ENCODE measurements at regions not wholly inside any gene's neighbourhood (a gene's known extent, or its start where the extent isn't known, plus 50 kb on each side); places are given as distances from the start of the nearest gene placed in this dataset.

DNA sequence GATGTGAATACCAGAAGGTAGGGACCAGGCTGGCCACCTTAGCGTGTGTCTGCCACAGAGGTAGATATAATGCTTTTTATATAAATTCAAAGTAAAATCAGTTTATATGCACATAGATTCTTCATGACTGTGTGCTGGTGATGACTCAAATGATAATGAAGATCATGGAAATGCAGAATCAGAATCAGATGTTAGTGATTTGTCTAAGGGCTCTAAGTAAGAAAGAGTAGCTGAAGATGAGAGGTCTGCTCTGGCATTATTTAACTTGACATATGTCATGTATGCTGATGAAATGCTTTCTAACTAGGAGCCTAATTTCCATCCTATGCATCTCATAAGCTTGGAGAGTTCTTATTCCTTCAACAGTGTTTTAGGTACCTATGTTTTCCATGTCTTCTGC lies 50.3 kb upstream of the DPH6 start:
- H3K4me3 ChIP-seq (ENCODE audit: control insufficient read depth in 1 of 7, extremely low read depth in 1 of 7, insufficient read depth in 4 of 7, low read depth in 2 of 7, low read length in 6 of 7) = no peak overlapping the region
- H3K27ac ChIP-seq (ENCODE audit: insufficient read depth in 1 of 2, low read depth in 1 of 2, low read length in 2 of 2, poor library complexity in 1 of 2, severe bottlenecking in 2 of 2) = no peak overlapping the region
- H3K27me3 ChIP-seq (replicated peaks in 2 of 5; ENCODE audit: control insufficient read depth in 4 of 5, insufficient read depth in 5 of 5, low read length in 4 of 5) = no peaks in the 10 kb centered on the region
- WGBS (ENCODE audit: insufficient coverage) = no CpG with 5 or more reads among the region's 1 CpG
- POLR2A ChIA-PET = no interaction called here
- H3K9me3 ChIP-seq (ENCODE audit: control extremely low read depth in 1 of 5, control insufficient read depth in 4 of 5, insufficient read depth in 2 of 5, low read depth in 1 of 5, low read length in 4 of 5) = peaks cover 0 to 4% (median 0%) of the 10 kb centered on the region in 5 experiments
- DNase-seq = no peak
- no peaks in the 10 kb centered on the region for H3K36me3 ChIP-seq (ENCODE audit: control insufficient read depth in 4 of 4, insufficient read depth in 4 of 4, low read length in 3 of 4)
- no peaks in the 10 kb centered on the region for H3K4me1 ChIP-seq (ENCODE audit: control extremely low read depth in 1 of 4, control insufficient read depth in 4 of 4, insufficient read depth in 4 of 4, low read length in 3 of 4)
- CTCF ChIA-PET = no interaction called here

DNA sequence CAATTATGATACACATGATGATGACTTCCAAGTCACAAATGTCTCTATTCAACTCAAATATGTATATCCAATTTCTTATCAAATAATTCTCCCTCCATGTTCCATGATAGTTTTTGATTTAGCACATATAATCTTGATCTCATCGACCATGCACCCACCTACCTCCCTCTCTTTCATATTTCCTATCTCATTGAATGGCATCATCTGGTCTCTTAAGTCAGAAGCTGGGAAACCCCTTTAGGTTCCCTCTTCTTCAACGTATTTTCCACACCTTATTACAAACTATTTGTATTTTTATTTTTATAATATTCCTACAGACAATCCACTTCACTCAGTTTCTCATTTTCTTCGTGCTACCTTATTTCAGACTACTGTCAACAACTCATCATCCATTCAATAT lies 56.9 kb upstream of the DPH6 start:
- Histone ChIP-seq H3K9me3 (ENCODE audit: control extremely low read depth in 1 of 5, control insufficient read depth in 4 of 5, insufficient read depth in 2 of 5, low read depth in 1 of 5, low read length in 4 of 5) (peaks cover 0 to 1% (median 0%) of the 10 kb centered on the region in 5 experiments), H3K27ac (ENCODE audit: insufficient read depth in 1 of 2, low read depth in 1 of 2, low read length in 2 of 2, poor library complexity in 1 of 2, severe bottlenecking in 2 of 2) (no peak overlapping the region), H3K4me1 (ENCODE audit: control extremely low read depth in 1 of 4, control insufficient read depth in 4 of 4, insufficient read depth in 4 of 4, low read length in 3 of 4) (no peaks in the 10 kb centered on the region), H3K4me3 (ENCODE audit: control insufficient read depth in 1 of 7, extremely low read depth in 1 of 7, insufficient read depth in 4 of 7, low read depth in 2 of 7, low read length in 6 of 7) (no peak overlapping the region), H3K36me3 (ENCODE audit: control insufficient read depth in 4 of 4, insufficient read depth in 4 of 4, low read length in 3 of 4) (no peaks in the 10 kb centered on the region), H3K27me3 (replicated peaks in 2 of 5; ENCODE audit: control insufficient read depth in 4 of 5, insufficient read depth in 5 of 5, low read length in 4 of 5) (no peaks in the 10 kb centered on the region)
- 100% methylated on average over 1 of the region's 3 CpGs for WGBS (ENCODE audit: insufficient coverage)
- ChIA-PET CTCF (no interaction called here), POLR2A (no interaction called here)
- no peak for DNase-seq

DNA sequence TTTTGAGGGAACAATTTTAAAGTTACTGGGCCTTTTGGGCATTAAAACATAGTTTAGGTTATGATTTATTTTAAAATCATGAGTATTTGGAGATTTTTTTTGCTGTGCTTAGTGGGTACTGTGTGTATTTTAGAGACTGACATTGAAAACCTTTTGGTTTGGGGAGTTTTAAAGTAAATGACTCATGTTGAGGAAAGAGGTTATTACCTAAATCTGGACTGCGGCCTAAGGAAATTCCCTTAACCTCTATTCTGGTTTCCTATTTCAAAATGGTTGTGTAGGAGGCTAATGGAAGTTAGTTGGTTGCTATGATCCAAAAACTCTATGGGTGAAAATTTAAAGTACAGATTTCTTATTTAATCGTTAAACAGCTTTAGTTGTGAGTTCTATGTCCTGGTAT lies 57.3 kb upstream of the DPH6 start:
- no peak for DNase-seq
- CTCF ChIA-PET = no interaction called here
- H3K9me3 ChIP-seq (ENCODE audit: control extremely low read depth in 1 of 5, control insufficient read depth in 4 of 5, insufficient read depth in 2 of 5, low read depth in 1 of 5, low read length in 4 of 5) = peaks cover 0 to 1% (median 0%) of the 10 kb centered on the region in 5 experiments
- no peaks in the 10 kb centered on the region for H3K4me1 ChIP-seq (ENCODE audit: control extremely low read depth in 1 of 4, control insufficient read depth in 4 of 4, insufficient read depth in 4 of 4, low read length in 3 of 4)
- 100% methylated on average over 1 of the region's 2 CpGs for WGBS (ENCODE audit: insufficient coverage)
- H3K27ac ChIP-seq (ENCODE audit: insufficient read depth in 1 of 2, low read depth in 1 of 2, low read length in 2 of 2, poor library complexity in 1 of 2, severe bottlenecking in 2 of 2) = no peak overlapping the region
- H3K36me3 ChIP-seq (ENCODE audit: control insufficient read depth in 4 of 4, insufficient read depth in 4 of 4, low read length in 3 of 4) = no peaks in the 10 kb centered on the region
- no peak overlapping the region for H3K4me3 ChIP-seq (ENCODE audit: control insufficient read depth in 1 of 7, extremely low read depth in 1 of 7, insufficient read depth in 4 of 7, low read depth in 2 of 7, low read length in 6 of 7)
- POLR2A ChIA-PET = no interaction called here
- no peaks in the 10 kb centered on the region for H3K27me3 ChIP-seq (replicated peaks in 2 of 5; ENCODE audit: control insufficient read depth in 4 of 5, insufficient read depth in 5 of 5, low read length in 4 of 5)

DNA sequence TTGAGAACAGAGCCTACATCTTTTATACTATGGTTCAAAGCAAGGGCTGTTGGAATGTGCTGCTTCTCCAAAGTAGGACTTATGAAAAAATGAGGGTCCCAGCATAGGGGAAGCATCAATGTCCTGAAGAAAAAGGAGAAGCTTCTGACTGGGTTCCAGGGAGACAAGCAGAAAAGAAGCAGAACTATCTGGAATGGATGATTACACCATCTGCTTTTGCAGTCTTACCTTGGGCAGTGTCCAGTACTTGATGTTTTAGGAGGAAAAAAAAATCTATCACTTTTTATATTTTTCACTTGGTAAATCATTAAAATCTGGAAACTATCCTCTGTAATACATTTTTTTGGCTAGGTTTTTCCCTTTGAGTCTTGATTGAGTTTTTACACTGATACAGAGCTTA lies 57.9 kb upstream of the DPH6 start:
- ChIA-PET POLR2A (no interaction called here), CTCF (no interaction called here)
- Histone ChIP-seq H3K4me1 (ENCODE audit: control extremely low read depth in 1 of 4, control insufficient read depth in 4 of 4, insufficient read depth in 4 of 4, low read length in 3 of 4) (no peaks in the 10 kb centered on the region), H3K27ac (ENCODE audit: insufficient read depth in 1 of 2, low read depth in 1 of 2, low read length in 2 of 2, poor library complexity in 1 of 2, severe bottlenecking in 2 of 2) (no peak overlapping the region), H3K27me3 (replicated peaks in 2 of 5; ENCODE audit: control insufficient read depth in 4 of 5, insufficient read depth in 5 of 5, low read length in 4 of 5) (no peaks in the 10 kb centered on the region), H3K9me3 (ENCODE audit: control extremely low read depth in 1 of 5, control insufficient read depth in 4 of 5, insufficient read depth in 2 of 5, low read depth in 1 of 5, low read length in 4 of 5) (peaks cover 0 to 1% (median 0%) of the 10 kb centered on the region in 5 experiments), H3K36me3 (ENCODE audit: control insufficient read depth in 4 of 4, insufficient read depth in 4 of 4, low read length in 3 of 4) (no peaks in the 10 kb centered on the region), H3K4me3 (ENCODE audit: control insufficient read depth in 1 of 7, extremely low read depth in 1 of 7, insufficient read depth in 4 of 7, low read depth in 2 of 7, low read length in 6 of 7) (no peak overlapping the region)
- DNase-seq = no peak

DNA sequence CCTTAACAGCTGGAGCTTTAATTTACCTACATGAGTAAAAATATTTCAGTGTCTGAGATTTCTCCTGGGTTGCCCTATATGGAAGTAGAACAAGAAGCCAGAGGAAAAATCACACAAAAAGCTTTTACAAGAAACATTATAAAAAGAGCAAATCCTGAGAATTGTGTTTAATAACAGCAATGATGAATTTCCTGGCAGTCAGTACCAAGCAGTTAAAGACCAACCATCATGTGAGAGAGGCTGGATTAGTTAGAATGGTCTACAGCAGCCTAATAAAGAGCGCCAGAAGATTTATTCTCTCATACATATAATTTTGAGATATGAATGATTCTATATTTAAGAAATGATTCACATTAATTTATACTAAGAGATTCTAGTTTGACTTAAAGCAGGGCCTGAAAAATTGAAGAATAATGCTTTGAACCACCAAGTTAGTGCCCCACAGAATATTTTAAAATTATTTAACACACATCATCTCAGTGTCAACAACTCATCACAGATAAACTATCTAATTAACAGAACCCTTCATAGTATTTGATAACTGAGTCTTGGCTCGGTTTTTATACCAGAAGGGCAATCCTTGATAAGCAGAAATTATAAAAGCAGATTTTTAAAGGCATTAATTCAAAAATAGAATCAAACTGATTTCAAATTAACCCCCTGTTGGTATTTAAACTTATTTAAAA lies 59.9 kb upstream of the DPH6 start:
- POLR2A ChIA-PET = no interaction called here

DNA sequence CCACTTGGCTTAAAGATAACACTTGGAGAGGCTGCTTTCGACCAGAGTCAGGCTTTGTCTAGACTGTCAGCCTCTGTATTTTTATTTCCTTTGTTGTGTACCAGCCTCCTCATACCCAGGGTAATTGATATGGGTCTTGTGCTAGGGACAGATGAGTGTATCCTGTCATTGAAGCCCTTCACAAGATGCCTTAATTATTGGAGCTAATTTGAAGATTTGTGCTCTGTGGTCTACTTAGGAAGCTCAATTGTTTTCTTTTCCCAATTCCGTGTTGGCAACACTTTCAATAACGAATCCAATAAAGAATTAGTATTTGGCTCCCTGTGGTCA lies 60.5 kb upstream of the DPH6 start:
- H3K27ac ChIP-seq (ENCODE audit: insufficient read depth in 1 of 2, low read depth in 1 of 2, low read length in 2 of 2, poor library complexity in 1 of 2, severe bottlenecking in 2 of 2) = no peak overlapping the region
- H3K27me3 ChIP-seq (replicated peaks in 2 of 5; ENCODE audit: control insufficient read depth in 4 of 5, insufficient read depth in 5 of 5, low read length in 4 of 5) = no peaks in the 10 kb centered on the region
- H3K36me3 ChIP-seq (ENCODE audit: control insufficient read depth in 4 of 4, insufficient read depth in 4 of 4, low read length in 3 of 4) = no peaks in the 10 kb centered on the region
- 97% methylated on average over 3 of the region's 3 CpGs for WGBS (ENCODE audit: insufficient coverage)
- POLR2A ChIA-PET = no interaction called here
- no peaks in the 10 kb centered on the region for H3K4me1 ChIP-seq (ENCODE audit: control extremely low read depth in 1 of 4, control insufficient read depth in 4 of 4, insufficient read depth in 4 of 4, low read length in 3 of 4)
- H3K9me3 ChIP-seq (ENCODE audit: control extremely low read depth in 1 of 5, control insufficient read depth in 4 of 5, insufficient read depth in 2 of 5, low read depth in 1 of 5, low read length in 4 of 5) = peaks cover 0 to 3% (median 0%) of the 10 kb centered on the region in 5 experiments
- CTCF ChIA-PET = no interaction called here
- no peak for DNase-seq
- no peak overlapping the region for H3K4me3 ChIP-seq (ENCODE audit: control insufficient read depth in 1 of 7, extremely low read depth in 1 of 7, insufficient read depth in 4 of 7, low read depth in 2 of 7, low read length in 6 of 7)

More for the DNA sequence above, 59.9 kb upstream of the DPH6 start:
- no peak for DNase-seq
- Histone ChIP-seq H3K27me3 (replicated peaks in 2 of 5; ENCODE audit: control insufficient read depth in 4 of 5, insufficient read depth in 5 of 5, low read length in 4 of 5) (no peaks in the 10 kb centered on the region), H3K27ac (ENCODE audit: insufficient read depth in 1 of 2, low read depth in 1 of 2, low read length in 2 of 2, poor library complexity in 1 of 2, severe bottlenecking in 2 of 2) (no peak overlapping the region), H3K4me3 (ENCODE audit: control insufficient read depth in 1 of 7, extremely low read depth in 1 of 7, insufficient read depth in 4 of 7, low read depth in 2 of 7, low read length in 6 of 7) (no peak overlapping the region), H3K9me3 (ENCODE audit: control extremely low read depth in 1 of 5, control insufficient read depth in 4 of 5, insufficient read depth in 2 of 5, low read depth in 1 of 5, low read length in 4 of 5) (peaks cover 0 to 3% (median 0%) of the 10 kb centered on the region in 5 experiments), H3K4me1 (ENCODE audit: control extremely low read depth in 1 of 4, control insufficient read depth in 4 of 4, insufficient read depth in 4 of 4, low read length in 3 of 4) (no peaks in the 10 kb centered on the region), H3K36me3 (ENCODE audit: control insufficient read depth in 4 of 4, insufficient read depth in 4 of 4, low read length in 3 of 4) (no peaks in the 10 kb centered on the region)
- no CpG with 5 or more reads among the region's 2 CpGs for WGBS (ENCODE audit: insufficient coverage)
- CTCF ChIA-PET = no interaction called here

DNA sequence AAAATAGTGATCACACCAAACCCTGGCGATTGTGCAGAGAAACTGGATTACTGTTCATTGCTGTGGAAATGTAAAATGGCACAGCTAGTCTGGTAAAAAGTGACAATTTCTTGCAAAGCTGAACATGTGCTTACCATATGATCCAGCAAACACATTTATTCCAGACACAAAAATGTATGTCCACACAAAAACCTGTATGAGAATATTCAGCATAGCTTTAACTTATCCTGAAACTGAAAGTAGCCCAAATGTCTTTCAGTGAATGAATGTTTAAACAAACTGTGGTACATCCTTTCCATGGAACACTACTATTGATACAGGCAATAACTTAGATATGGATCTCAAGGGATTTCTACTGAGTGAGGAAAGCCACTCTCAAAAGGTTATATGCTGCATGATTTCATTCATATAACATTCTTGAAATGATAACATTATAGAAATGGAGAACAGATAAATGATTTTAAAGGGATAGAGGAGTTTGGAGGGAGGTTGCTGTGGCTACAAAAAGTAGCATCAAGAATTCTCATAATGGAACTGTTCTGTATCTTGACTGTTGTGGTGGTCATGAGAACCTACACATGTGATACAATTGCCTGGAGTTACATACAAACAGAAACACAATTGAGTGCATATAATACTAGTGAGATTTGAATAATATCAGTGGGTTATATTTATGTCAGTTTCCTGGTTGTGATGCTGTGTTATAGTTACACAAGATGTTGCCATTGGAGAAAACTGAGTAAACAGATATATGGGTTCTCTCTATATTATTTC lies 70.7 kb upstream of the DPH6 start:
- no peak for DNase-seq
- H3K4me3 ChIP-seq (ENCODE audit: control insufficient read depth in 1 of 7, extremely low read depth in 1 of 7, insufficient read depth in 4 of 7, low read depth in 2 of 7, low read length in 6 of 7) = no peak overlapping the region

More for the DNA sequence above, 70.7 kb upstream of the DPH6 start:
- H3K27ac ChIP-seq (ENCODE audit: insufficient read depth in 1 of 2, low read depth in 1 of 2, low read length in 2 of 2, poor library complexity in 1 of 2, severe bottlenecking in 2 of 2) = no peak overlapping the region
- POLR2A ChIA-PET = no interaction called here
- H3K27me3 ChIP-seq (replicated peaks in 2 of 5; ENCODE audit: control insufficient read depth in 4 of 5, insufficient read depth in 5 of 5, low read length in 4 of 5) = no peaks in the 10 kb centered on the region
- peaks cover 0 to 2% (median 0%) of the 10 kb centered on the region in 4 experiments for H3K4me1 ChIP-seq (ENCODE audit: control extremely low read depth in 1 of 4, control insufficient read depth in 4 of 4, insufficient read depth in 4 of 4, low read length in 3 of 4)
- H3K36me3 ChIP-seq (ENCODE audit: control insufficient read depth in 4 of 4, insufficient read depth in 4 of 4, low read length in 3 of 4) = no peaks in the 10 kb centered on the region
- WGBS (ENCODE audit: insufficient coverage) = no CpG with 5 or more reads among the region's 1 CpG
- H3K9me3 ChIP-seq (ENCODE audit: control extremely low read depth in 1 of 5, control insufficient read depth in 4 of 5, insufficient read depth in 2 of 5, low read depth in 1 of 5, low read length in 4 of 5) = peaks cover 0 to 3% (median 0%) of the 10 kb centered on the region in 5 experiments
- CTCF ChIA-PET = no interaction called here

All from common myeloid progenitor, CD34-positive (primary cell).